ENCODE measurements at regions not wholly inside any gene's neighbourhood (a gene's known extent, or its start where the extent isn't known, plus 50 kb on each side); places are given as distances from the start of the nearest gene placed in this dataset.

DNA sequence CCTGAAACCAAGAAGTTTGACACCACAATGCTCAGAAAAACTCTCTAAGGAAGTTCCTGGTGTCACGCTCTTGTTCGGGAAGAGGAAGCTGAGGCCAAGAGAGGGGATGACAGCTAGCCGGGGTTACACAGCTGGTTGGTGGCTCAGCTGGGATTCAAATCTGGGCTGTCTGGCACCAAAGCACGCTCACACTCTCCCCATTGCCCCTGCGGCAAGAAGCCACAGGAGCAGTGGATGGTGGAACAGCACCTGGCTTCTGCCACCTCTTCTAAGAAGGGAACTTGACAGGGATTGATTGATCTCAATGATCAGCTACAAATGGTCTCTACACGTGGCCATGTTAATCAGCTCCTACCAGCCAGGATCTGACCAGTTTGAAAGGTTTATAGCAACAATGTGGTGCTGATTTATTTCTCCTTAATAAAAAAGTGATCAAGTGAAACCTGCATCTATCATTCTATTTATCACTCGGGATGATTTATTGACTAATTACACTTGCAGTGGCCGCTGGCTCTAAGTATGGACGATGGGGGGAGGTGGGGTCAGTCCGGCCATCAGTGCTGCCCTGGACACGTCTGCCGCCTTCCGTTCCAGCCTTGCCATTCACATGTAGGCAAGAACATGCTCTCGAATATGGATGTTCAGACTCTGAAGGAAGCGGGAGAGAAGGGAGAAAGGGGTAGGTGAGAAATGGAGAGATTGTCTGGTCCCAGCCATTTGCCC is 71.9 kb upstream of the TOP1 start:
- Histone ChIP-seq H3K36me3 (ENCODE audit: insufficient read depth, low read length) (no peaks in the 10 kb centered on the region), H3K4me3 (no peak overlapping the region), H3K9me3 (ENCODE audit: low read depth, low read length) (no peaks in the 10 kb centered on the region), H3K9ac (ENCODE audit: insufficient read length) (no peak overlapping the region), H3K27ac (no peak overlapping the region)
- TF ChIP-seq POLR2AphosphoS5 (IDR thresholded peaks at IDR 0.05; ENCODE audit: borderline replicate concordance, low read depth, low read length) (no peak), EZH2 (IDR thresholded peaks at IDR 0.05) (no peak), FOXP2 (optimal IDR thresholded peaks at IDR 0.05; ENCODE audit: control extremely low read depth, extremely low read length, insufficient read depth) (no peak)
- no peak for DNase-seq (ENCODE audit: low read depth, low spot score)

GRCh38 chr20:40957265-40957760 is 71.3 kb upstream of the TOP1 start:
- Histone ChIP-seq H3K9me3 (ENCODE audit: low read depth, low read length) (no peaks in the 10 kb centered on the region), H3K4me3 (no peak overlapping the region), H3K36me3 (ENCODE audit: insufficient read depth, low read length) (no peaks in the 10 kb centered on the region), H3K27ac (no peak overlapping the region), H3K9ac (ENCODE audit: insufficient read length) (no peak overlapping the region)
- no peak for DNase-seq (ENCODE audit: low read depth, low spot score)
- TF ChIP-seq POLR2AphosphoS5 (IDR thresholded peaks at IDR 0.05; ENCODE audit: borderline replicate concordance, low read depth, low read length) (no peak), FOXP2 (optimal IDR thresholded peaks at IDR 0.05; ENCODE audit: control extremely low read depth, extremely low read length, insufficient read depth) (no peak), EZH2 (IDR thresholded peaks at IDR 0.05) (no peak)

GRCh38 chr20:40958598-40958997 is 70.0 kb upstream of the TOP1 start:
- no peak for TF ChIP-seq POLR2AphosphoS5 (IDR thresholded peaks at IDR 0.05; ENCODE audit: borderline replicate concordance, low read depth, low read length)
- no peak for TF ChIP-seq FOXP2 (optimal IDR thresholded peaks at IDR 0.05; ENCODE audit: control extremely low read depth, extremely low read length, insufficient read depth)
- TF ChIP-seq EZH2 (IDR thresholded peaks at IDR 0.05), result no peak
- no peaks in the 10 kb centered on the region for H3K36me3 ChIP-seq (ENCODE audit: insufficient read depth, low read length)
- no peak overlapping the region for H3K4me3 ChIP-seq
- no peak for DNase-seq (ENCODE audit: low read depth, low spot score)
- H3K27ac ChIP-seq, result no peak overlapping the region
- no peaks in the 10 kb centered on the region for H3K9me3 ChIP-seq (ENCODE audit: low read depth, low read length)
- H3K9ac ChIP-seq (ENCODE audit: insufficient read length), result no peak overlapping the region

DNA sequence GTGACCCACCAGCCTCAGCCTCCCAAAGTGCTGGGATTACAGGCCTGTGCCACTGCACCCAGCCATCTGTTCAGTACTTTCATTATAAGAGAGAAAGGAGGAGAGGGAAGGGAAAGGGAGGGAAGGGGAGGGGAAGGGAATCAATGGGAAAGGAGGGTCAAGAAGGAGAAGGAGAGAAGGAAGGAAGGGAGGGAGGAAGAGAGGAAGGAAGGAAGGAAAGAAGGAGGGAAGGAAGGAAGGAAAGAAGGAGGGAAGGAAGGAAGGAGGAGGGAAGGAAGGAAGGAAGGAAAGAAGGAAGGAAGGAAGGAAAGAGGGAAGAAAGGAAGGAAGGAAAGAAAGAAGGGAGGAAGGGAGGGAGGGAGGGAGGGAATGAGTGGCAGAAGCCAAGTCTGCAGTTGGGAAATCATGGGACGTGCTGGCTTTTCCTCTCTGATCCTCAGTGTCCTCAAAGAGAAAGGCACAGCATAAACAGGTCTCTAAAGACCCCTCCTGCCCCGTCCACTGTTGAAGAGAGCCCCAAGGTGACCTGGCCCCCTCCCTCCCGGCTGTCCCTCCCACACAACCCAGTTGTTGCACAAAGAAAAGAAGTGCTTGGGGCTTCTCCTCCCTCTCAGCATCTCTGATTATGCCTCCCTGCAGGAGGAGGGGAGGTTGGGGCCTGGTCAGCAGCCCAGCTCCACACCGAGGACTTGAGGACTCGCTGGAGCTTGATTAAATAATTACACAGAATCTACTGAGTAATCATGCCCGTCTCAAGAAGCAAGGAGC is 69.1 kb upstream of the TOP1 start:
- Histone ChIP-seq H3K36me3 (ENCODE audit: insufficient read depth, low read length) (no peaks in the 10 kb centered on the region), H3K4me3 (no peak overlapping the region), H3K9me3 (ENCODE audit: low read depth, low read length) (no peaks in the 10 kb centered on the region), H3K9ac (ENCODE audit: insufficient read length) (no peak overlapping the region), H3K27ac (no peak overlapping the region)
- no peak for DNase-seq (ENCODE audit: low read depth, low spot score)
- TF ChIP-seq POLR2AphosphoS5 (IDR thresholded peaks at IDR 0.05; ENCODE audit: borderline replicate concordance, low read depth, low read length) (no peak), EZH2 (IDR thresholded peaks at IDR 0.05) (no peak), FOXP2 (optimal IDR thresholded peaks at IDR 0.05; ENCODE audit: control extremely low read depth, extremely low read length, insufficient read depth) (no peak)

GRCh38 chr20:40960101-40960500 is 68.5 kb upstream of the TOP1 start:
- Histone ChIP-seq H3K9ac (ENCODE audit: insufficient read length) (no peak overlapping the region), H3K36me3 (ENCODE audit: insufficient read depth, low read length) (no peaks in the 10 kb centered on the region), H3K4me3 (no peak overlapping the region), H3K27ac (no peak overlapping the region), H3K9me3 (ENCODE audit: low read depth, low read length) (no peaks in the 10 kb centered on the region)
- TF ChIP-seq POLR2AphosphoS5 (IDR thresholded peaks at IDR 0.05; ENCODE audit: borderline replicate concordance, low read depth, low read length) (no peak), FOXP2 (optimal IDR thresholded peaks at IDR 0.05; ENCODE audit: control extremely low read depth, extremely low read length, insufficient read depth) (no peak), EZH2 (IDR thresholded peaks at IDR 0.05) (no peak)
- no peak for DNase-seq (ENCODE audit: low read depth, low spot score)

DNA sequence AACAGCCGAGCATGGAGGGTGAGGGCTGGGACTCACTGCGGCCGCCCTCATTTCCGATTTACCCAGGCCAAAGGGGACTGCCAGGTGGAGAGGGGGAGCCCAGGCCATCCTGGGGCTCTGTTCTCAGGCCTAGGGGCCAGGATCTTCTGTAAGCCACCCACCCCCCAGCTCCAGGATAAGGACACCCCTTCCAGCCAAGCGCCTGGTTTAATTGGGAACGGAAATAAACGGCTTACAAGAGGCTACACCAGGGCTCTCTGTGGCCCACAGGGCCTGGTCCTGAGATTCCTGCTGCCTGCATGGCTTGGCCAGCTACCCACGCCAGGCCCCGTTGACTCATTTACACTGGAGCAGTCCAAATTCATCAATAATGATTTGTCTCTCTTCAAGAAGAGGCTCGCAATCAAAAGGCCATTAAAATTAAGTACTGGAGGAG is 68.1 kb upstream of the TOP1 start:
- H3K9me3 ChIP-seq (ENCODE audit: low read depth, low read length), result no peaks in the 10 kb centered on the region
- DNase-seq (ENCODE audit: low read depth, low spot score), result no peak
- no peaks in the 10 kb centered on the region for H3K36me3 ChIP-seq (ENCODE audit: insufficient read depth, low read length)
- no peak overlapping the region for H3K27ac ChIP-seq
- H3K4me3 ChIP-seq, result no peak overlapping the region
- TF ChIP-seq POLR2AphosphoS5 (IDR thresholded peaks at IDR 0.05; ENCODE audit: borderline replicate concordance, low read depth, low read length) (no peak), EZH2 (IDR thresholded peaks at IDR 0.05) (no peak), FOXP2 (optimal IDR thresholded peaks at IDR 0.05; ENCODE audit: control extremely low read depth, extremely low read length, insufficient read depth) (no peak)
- H3K9ac ChIP-seq (ENCODE audit: insufficient read length), result no peak overlapping the region

- Histone ChIP-seq H3K27ac (no peak overlapping the region), H3K36me3 (ENCODE audit: insufficient read depth, low read length) (no peaks in the 10 kb centered on the region), H3K9ac (ENCODE audit: insufficient read length) (no peak overlapping the region), H3K4me3 (no peak overlapping the region), H3K9me3 (ENCODE audit: low read depth, low read length) (no peaks in the 10 kb centered on the region)
- no peak for DNase-seq (ENCODE audit: low read depth, low spot score)
- no peak for TF ChIP-seq EZH2 (IDR thresholded peaks at IDR 0.05)
Measured at GRCh38 chr20:40961176-40961575, 67.4 kb upstream of the TOP1 start.

DNA sequence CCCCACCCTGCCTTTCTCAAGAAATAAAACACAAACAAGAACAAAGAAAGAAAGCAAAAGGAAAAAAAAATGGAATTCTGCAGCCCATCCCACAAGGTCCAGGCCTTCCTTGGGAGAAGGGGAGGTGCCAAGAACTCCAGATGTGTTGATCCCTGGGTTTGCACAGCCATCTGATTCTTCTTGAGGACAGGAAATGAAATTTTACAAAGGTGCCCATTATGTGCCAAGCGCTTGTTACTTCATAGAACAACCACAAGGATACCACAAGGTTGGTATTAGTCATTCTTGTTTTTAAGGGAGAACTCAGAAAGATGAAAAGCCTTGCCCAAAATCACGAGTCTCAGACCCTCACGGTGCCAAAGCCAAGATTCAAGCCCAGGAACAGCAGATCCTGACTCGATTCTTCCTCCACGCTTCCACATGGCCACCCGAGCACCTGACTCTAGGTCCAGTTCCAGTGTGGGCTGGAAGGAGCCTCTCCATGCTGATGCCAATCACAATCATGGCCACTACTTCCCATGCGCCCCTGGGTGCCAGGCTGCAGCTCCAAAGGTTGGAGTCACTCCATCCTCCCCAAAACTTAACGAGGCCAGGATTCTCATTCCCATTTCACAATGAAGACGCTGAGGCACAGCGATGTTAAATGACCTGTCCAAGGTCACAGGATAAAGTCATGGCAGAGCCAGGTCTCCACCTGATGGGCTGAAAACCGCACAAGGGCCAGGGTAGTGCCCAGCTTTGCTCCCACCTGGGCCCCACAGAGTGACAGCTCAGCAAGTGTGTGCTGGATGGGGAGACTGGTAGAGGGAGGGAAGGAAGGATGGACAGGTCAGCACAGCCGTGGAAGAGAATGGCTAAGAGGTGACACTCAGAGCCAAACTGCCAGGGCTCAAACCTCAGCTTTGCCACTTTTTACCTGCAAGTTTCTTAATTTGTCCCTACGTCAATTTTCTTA is 66.7 kb upstream of the TOP1 start:
- no peak overlapping the region for H3K4me3 ChIP-seq
- H3K36me3 ChIP-seq (ENCODE audit: insufficient read depth, low read length), result no peaks in the 10 kb centered on the region
- 0 out of 2 replicates have a peak overlapping the region, but pooled peaks have one; percentile 42 for H3K27ac ChIP-seq
- no peak for DNase-seq (ENCODE audit: low read depth, low spot score)
- H3K9me3 ChIP-seq (ENCODE audit: low read depth, low read length), result no peaks in the 10 kb centered on the region
- TF ChIP-seq EZH2 (IDR thresholded peaks at IDR 0.05) (no peak), FOXP2 (optimal IDR thresholded peaks at IDR 0.05; ENCODE audit: control extremely low read depth, extremely low read length, insufficient read depth) (no peak), POLR2AphosphoS5 (IDR thresholded peaks at IDR 0.05; ENCODE audit: borderline replicate concordance, low read depth, low read length) (no peak)
- H3K9ac ChIP-seq (ENCODE audit: insufficient read length), result no peak overlapping the region
